ENCODE measurements at regions not wholly inside any gene's neighbourhood (a gene's known extent, or its start where the extent isn't known, plus 50 kb on each side); places are given as distances from the start of the nearest gene placed in this dataset.

DNA sequence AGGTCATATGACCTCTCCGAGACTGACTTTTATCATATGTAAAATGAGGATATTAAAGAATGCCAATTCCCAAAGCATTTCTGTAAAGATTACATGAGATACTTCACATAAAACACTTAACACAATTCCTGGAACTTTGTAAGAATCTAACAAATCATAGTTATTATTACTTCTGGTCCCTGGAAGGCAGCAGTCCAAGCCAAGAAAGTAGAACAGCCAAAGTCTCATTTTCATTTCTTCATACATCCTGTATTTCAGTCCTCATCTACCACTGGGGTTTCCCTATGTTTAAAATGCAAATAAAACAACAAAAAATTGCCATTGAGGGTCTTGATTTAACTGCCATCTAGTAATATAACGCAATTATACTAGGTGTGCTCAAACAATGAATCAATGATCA lies 179.5 kb downstream of the MARCHF11 start:
- no peak overlapping the region for H4K91ac ChIP-seq (replicated peaks; ENCODE audit: insufficient read length, low read length)
- H2AK5ac ChIP-seq (ENCODE audit: low read depth, low read length) = no peak overlapping the region
- no peak overlapping the region for H3K4me3 ChIP-seq (ENCODE audit: extremely low read depth in 1 of 4, insufficient read depth in 2 of 4, low read depth in 3 of 4, low read length in 4 of 4)
- H3K4me2 ChIP-seq (ENCODE audit: insufficient read depth in 1 of 2, low read depth in 2 of 2, low read length in 2 of 2) = no peak overlapping the region
- no peaks in the 10 kb centered on the region for H3K36me3 ChIP-seq (ENCODE audit: control insufficient read depth in 2 of 4, insufficient read depth in 4 of 4, low read length in 3 of 4)
- DNase-seq (ENCODE audit: low read depth in 1 of 2, low spot score in 2 of 2) = no peak
- no peak overlapping the region for H2BK15ac ChIP-seq (ENCODE audit: low read length)
- no peaks in the 10 kb centered on the region for H4K20me1 ChIP-seq (replicated peaks in 1 of 2; ENCODE audit: control insufficient read depth in 1 of 2, insufficient read depth in 2 of 2, low read length in 2 of 2)
- no peak overlapping the region for H2BK20ac ChIP-seq (ENCODE audit: low read length)
- H3K79me1 ChIP-seq (ENCODE audit: low read depth, low read length) = no peaks in the 10 kb centered on the region
- H3K27ac ChIP-seq (ENCODE audit: low read depth, low read length) = no peak overlapping the region
- H2BK120ac ChIP-seq (replicated peaks; ENCODE audit: low read depth, low read length) = no peak overlapping the region
- H3K79me2 ChIP-seq (ENCODE audit: control insufficient read depth in 1 of 2, insufficient read depth in 2 of 2, low read length in 2 of 2) = no peaks in the 10 kb centered on the region
- H2BK5ac ChIP-seq (ENCODE audit: low read depth, low read length) = no peak overlapping the region
- no peak overlapping the region for H3K4ac ChIP-seq (replicated peaks; ENCODE audit: insufficient read length, low read depth, low read length)
- CTCF ChIA-PET (ENCODE audit: partially characterized antibody) = no interaction called here
- no peak overlapping the region for H4K8ac ChIP-seq (ENCODE audit: extremely low read depth, insufficient read depth, low read length)
- no peak for TF ChIP-seq PHF8 (conservative IDR thresholded peaks at IDR 0.05; ENCODE audit: low read depth, low read length)
- no peak for TF ChIP-seq SIX5 (IDR thresholded peaks at IDR 0.05; ENCODE audit: low read depth, low read length)
- TF ChIP-seq BCL11A (IDR thresholded peaks at IDR 0.05; ENCODE audit: low read depth in 2 of 2, low read length in 2 of 2) = no peak
- TF ChIP-seq POU5F1 (IDR thresholded peaks at IDR 0.05; ENCODE audit: low read depth, low read length) = no peak
- no peak for TF ChIP-seq TBP (IDR thresholded peaks at IDR 0.05; ENCODE audit: low read depth, low read length)
- no peak for TF ChIP-seq CHD1 (IDR thresholded peaks at IDR 0.05; ENCODE audit: low read depth, low read length)
- TF ChIP-seq KDM4A (IDR thresholded peaks at IDR 0.05; ENCODE audit: low read depth, low read length, severe bottlenecking) = no peak
- no peak for TF ChIP-seq EP300 (IDR thresholded peaks at IDR 0.05; ENCODE audit: borderline replicate concordance in 1 of 2, low read depth in 2 of 2, low read length in 2 of 2)
- no peak for TF ChIP-seq HDAC2 (IDR thresholded peaks at IDR 0.05; ENCODE audit: borderline replicate concordance in 1 of 2, low read depth in 2 of 2, low read length in 2 of 2)
- no peaks in the 10 kb centered on the region for H3K23me2 ChIP-seq (ENCODE audit: low read depth, low read length)
- H3K4me1 ChIP-seq (replicated peaks in 1 of 4; ENCODE audit: control insufficient read depth in 3 of 4, insufficient read depth in 4 of 4, low read length in 3 of 4) = no peaks in the 10 kb centered on the region; a peak in 1 of 7 replicates
- POLR2A ChIA-PET (ENCODE audit: partially characterized antibody) = no interaction called here
- peaks cover 0 to 1% (median 0%) of the 10 kb centered on the region in 4 experiments; a peak in 1 of 7 replicates for H3K27me3 ChIP-seq (replicated peaks in 1 of 4; ENCODE audit: control insufficient read depth in 3 of 4, extremely low read depth in 1 of 4, insufficient read depth in 3 of 4, low read length in 3 of 4)
- H3K56ac ChIP-seq (replicated peaks; ENCODE audit: insufficient read length, low read depth, low read length) = no peak overlapping the region
- no peak for FAIRE-seq
- H2AFZ ChIP-seq (ENCODE audit: low read length) = no peak overlapping the region
- WGBS, 2 experiments (ENCODE audit: extremely low coverage in 1 of 2, insufficient coverage in 1 of 2, insufficient read length in 1 of 2, insufficient replicate concordance in 2 of 2, low coverage in 1 of 2, low lambda C conversion rate in 2 of 2, missing lambda C conversion rate in 1 of 2) = 98% methylated on average over 2 of the region's 2 CpGs; no CpG with 5 or more reads in 1 of the 2 experiments
- H2BK12ac ChIP-seq (ENCODE audit: low read depth, low read length) = no peak overlapping the region
- no peak overlapping the region for H3K23ac ChIP-seq (ENCODE audit: insufficient read length)
- no peak overlapping the region for H3K18ac ChIP-seq (ENCODE audit: extremely low read depth, low read length)
- no peak overlapping the region for H3K14ac ChIP-seq (ENCODE audit: insufficient read length)
- H3K9me3 ChIP-seq (ENCODE audit: insufficient read depth in 2 of 2, low read depth in 1 of 2, low read length in 1 of 2) = no peaks in the 10 kb centered on the region
- no peak overlapping the region for H3K9ac ChIP-seq (replicated peaks in 1 of 4; ENCODE audit: extremely low read depth in 1 of 4, low read depth in 3 of 4, low read length in 3 of 4)
- no peak overlapping the region for H4K5ac ChIP-seq (ENCODE audit: insufficient read length, low read depth, low read length)

All from H1 (cell line).